ENCODE measurements at regions not wholly inside any gene's neighbourhood (a gene's known extent, or its start where the extent isn't known, plus 50 kb on each side); places are given as distances from the start of the nearest gene placed in this dataset.

DNA sequence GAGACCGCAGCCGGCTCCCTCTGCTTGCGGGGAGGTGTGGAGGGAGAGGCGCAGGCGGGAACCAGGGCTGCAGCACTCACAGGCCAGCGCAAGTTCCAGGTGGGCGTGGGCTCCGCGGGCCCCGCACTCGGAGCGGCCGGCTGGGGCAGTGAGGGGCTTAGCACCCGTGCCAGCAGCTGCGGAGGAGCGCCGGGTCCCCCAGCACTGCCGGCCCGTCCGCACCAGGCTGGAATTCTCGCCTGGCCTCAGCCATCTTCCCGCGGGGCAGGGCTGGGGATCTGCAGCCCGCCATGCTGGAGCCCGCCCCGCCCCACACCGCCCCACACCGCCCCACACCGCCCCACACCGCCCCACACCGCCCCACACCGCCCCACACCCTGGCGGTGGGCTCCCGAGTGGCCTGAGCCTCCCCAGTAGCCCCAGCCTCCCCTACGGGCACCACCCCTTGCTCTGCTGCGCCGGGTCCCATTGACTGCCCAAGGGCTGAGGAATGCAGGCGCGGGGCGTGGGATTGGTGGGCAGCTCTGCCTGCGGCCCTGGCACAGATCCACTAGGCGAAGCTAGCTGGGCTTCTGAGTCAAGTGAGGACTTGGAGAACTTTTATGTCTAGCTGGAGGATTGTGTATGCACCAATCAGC, 123.9 kb upstream of the MGAT5 start:
- no peak for DNase-seq

DNA sequence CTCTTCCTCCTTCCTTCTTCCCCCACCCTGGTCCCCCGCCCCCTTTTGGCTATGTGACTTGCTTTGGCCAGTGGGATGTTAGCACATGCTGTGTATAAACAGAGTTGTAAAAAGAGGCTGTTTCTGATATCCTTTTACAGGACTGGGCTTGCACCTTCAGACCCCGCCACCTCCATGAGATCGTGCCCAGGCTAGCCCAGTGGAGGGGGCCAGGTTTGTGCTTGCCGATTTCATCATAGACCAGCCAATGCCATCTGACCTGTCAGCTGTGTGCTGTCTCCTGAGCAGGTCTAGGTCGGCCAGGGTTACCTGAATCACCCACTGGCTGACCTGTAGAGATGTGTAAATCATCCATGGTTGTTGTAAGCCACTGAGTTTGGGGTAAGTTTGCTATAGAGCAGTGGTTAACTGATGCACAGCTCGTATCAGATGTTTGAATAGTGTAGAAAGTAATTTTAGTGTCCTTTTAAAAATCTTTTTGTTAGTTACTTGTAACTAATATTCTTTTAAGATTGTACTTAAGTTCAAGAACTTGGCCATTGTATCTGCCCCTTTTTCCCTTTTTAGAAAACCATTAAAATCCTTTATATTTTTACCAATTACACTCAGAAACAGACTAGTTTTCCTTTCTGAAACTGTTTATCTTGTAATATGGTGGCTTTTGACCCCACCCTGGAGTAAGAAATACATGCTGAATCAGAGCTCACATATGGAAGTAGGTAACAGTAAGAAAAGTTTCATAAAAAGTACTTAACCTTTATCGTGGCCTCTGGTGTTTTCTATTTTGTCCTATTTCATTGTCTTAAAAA, 122.0 kb upstream of the MGAT5 start:
- DNase-seq: no peak

GRCh38 chr2:134132490-134132857, 121.4 kb upstream of the MGAT5 start:
- no peak for DNase-seq

DNA sequence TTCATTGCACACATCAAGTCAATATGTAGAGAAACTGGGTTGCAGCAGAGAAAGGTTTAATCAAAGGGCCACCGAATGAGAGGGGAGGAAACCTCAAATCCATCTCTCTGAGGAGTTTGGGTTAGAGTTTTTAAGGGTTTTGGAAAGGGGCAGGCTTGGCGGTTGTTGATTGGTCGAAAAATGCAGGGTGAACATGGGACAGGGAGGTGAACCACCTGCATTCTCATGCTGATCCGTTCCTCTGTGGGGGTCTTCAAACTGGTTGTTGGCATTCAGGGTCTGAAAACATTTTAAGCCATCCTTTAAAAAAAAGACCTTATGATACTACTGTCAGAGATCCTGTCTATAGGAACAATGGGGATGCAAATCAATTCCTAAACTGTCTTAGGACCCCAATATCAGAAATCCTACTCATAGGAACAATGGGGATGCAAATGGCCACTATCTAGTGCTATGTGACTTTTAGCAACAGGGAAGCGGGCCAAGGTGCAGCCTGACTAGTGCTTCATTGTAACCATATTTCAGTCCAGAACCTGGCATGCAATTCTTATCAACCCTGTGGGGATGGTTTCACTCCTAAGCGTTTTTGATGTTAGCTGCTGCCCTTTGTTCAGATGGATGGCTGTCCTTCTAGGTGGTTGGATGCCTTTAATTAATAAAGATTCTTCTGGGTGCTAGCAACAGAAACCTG, 120.1 kb upstream of the MGAT5 start:
- no peak for DNase-seq

GRCh38 chr2:134134313-134134706, 119.6 kb upstream of the MGAT5 start:
- DNase-seq: no peak

DNA sequence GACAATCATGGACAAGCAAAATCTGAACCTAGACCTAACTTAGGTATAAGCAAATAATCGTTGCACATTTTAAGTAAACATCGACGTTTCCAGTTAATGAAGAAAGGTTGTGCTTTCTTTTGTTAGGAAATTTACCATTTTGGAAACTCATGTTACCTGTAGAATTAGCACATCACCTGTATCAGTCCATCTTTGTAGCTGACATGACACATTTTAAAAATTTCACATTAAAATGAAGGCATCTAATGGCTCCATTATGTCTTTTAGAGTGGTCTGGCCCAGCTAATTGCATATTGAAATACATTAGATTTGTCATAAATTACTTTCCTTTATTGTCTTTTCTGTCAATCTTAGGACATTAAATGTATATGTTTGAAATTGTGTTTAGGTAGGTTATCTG, 119.0 kb upstream of the MGAT5 start:
- DNase-seq: no peak

GRCh38 chr2:134135793-134136192, 118.1 kb upstream of the MGAT5 start:
- no peak for DNase-seq

DNA sequence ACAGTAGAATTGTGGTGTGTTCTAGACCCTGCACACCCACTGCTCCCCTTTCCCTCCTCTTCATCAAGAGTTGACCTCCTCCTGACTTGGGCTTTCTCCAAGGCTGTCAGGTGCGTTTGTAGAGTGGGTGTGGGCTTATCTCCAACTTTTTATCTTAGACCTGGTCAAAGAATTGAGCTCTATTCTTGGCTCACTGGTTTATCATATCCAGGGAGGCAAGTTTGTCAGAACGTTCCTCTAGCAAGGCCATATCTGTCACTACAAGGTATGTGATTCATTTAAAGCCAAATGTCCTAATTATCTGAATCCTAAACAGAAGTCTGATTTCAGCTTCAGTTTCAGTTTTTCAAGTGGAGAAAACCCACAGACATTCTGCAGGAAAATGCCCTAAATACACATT, 117.1 kb upstream of the MGAT5 start:
- DNase-seq: no peak

GRCh38 chr2:134137182-134137611, 116.7 kb upstream of the MGAT5 start:
- DNase-seq: no peak

DNA sequence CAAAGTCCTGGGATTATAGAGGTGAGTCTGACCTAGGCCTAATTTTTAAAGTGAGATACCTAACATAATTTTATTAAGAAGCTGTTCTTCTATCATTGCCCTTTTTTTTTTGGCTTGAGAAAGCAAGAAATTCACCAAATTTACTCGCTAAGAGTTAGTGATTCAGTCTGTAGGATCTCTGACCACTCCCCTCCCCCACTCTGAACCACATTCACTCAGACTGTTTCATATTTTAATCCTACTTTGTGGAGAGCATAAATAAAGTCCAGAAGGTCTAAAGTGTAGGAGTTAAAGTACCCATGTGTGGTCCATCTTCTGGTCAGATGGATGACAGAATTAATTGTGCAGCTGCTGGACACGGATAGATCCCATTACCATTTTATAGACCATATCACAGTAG, 115.8 kb upstream of the MGAT5 start:
- no peak for DNase-seq

GRCh38 chr2:134139611-134140010, 114.3 kb upstream of the MGAT5 start:
- DNase-seq: no peak

DNA sequence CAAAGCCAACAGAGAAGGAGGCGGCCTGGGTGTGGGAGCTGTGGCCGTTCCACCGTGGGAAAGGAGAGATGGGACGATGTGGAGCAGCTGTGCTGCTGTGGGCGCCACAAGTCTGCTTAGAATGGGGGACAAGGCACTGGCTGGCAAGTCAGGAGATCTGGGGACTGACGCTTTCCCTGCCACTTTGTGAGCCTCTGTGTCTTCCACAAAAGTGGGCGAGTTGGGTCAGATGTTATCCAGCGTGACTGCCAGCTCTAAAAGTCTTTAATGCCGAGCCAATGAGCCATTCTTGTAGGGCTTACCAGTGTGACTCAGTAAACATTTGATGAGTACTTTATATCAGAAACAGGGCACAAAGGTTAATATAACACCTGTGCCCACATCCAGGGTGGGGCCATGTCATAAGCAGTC, 113.6 kb upstream of the MGAT5 start:
- DNase-seq: no peak

DNA sequence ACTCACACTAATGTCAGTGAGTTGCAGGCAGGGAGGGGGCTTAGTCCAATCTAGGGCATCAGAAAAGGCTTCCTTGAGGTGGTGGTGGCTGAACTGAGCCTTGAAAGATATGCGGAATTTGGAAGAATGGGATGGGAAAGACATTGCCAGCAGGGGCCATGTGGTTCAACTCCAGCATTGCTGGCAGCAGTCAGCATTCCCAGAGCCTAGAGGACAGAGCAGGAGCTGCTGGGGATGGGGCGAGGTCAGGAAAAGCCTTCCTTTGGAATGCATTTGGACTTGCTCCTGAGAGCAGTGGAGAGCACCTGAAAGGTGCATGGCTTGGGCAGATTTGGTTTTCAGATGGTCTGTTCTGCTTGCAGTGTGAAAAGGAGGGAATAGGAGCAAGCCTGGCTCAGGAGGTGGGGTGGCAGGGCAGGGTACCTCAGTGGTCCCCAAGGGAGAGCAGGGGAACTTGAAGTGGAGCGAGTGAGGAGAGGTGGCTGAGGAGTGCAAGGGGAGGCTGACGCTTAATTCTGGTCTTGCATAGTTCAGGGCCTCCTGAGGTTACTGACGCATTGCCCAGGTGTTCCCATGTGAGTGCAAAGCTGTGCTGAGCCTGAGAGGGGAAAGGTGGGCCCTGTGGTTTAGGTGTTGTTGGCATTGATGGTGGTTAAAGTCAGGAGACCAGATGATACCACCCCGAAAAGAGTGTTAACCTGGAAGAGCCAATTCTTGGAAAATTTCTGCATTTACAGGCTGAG, 112.1 kb upstream of the MGAT5 start:
- no peak for DNase-seq

DNA sequence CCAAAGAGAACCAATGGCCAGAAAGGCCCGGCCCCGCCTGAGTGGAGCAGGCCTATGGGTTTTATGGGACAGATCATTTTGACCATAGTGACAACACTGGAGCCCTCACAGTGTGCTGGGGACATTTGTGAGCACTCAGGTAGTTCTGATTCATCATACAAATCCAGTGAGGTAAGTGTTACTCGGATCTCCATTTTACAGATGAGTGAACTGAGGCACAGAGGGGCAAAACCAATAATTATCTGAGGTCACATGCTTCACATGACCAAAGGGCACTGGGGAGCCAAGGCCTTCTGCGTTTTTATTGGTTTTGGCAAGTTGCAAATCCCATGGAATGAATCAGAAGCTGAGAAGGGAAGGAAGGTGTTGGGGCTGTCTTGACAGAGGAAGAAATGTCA, 111.5 kb upstream of the MGAT5 start:
- no peak for DNase-seq

GRCh38 chr2:134142903-134143302, 111.0 kb upstream of the MGAT5 start:
- DNase-seq: no peak

- DNase-seq: no peak
Observed at GRCh38 chr2:134143568-134143967, 110.3 kb upstream of the MGAT5 start.

- DNase-seq: no peak
Observed at GRCh38 chr2:134144081-134144596, 109.7 kb upstream of the MGAT5 start.

GRCh38 chr2:134144651-134145050, 109.2 kb upstream of the MGAT5 start:
- DNase-seq: no peak

DNA sequence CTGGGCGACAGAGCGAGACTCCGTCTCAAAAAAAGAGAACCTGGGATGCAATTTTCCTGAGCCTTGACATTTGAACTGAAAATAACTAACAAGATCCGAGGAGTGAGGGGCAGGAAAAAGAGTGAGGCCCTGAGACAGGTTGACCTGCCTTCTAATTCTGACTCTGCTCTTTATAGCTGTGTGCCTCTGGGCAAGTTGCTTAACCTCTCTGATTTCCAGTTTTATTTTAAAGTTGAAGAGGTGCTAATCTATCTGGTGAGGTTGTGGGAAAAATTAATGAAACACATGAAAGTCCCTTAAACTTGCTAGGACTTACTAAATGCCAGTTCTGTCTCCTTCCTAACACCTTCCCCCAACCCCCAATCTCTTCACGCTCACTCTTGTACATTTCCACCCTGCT, 108.4 kb upstream of the MGAT5 start:
- no peak for DNase-seq

DNA sequence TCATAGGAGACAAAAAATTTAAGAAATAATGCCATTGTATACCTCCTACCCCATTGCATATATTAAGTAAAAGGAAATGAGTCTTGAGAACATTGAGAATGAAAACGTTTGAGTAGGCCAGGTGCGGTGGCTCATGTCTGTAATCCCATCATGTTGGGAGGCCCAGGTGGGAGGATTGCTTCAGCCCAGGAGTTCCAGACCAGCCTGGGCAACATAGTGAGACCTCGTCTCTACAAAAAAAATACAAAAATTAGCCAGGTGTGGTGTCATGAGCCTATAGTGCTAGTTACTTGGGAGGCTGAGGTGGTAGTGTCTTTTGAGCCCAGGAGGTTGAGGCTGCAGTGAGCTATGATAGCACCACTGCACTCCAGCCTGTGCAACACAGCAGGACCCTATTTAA, 107.7 kb upstream of the MGAT5 start:
- no peak for DNase-seq

DNA sequence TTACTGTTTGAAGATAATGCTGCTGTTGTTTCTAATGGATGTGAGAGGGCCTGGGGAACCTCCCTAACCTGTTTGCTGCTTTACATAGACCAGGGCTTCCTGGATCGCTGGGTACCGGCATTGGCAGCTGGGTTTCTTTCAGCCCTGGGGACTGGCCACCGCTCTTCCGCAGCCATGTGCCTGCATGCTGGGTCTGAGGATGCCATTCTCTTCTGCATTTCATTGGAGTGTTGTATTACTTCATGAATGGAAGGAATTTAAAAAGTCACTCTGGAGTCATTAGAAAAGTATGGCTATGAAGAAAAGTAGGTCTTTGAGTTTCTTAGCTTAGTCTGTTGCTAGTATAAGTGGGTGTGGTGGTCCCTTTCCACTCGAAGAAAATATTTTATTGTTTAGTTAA, 107.3 kb upstream of the MGAT5 start:
- DNase-seq: no peak

DNA sequence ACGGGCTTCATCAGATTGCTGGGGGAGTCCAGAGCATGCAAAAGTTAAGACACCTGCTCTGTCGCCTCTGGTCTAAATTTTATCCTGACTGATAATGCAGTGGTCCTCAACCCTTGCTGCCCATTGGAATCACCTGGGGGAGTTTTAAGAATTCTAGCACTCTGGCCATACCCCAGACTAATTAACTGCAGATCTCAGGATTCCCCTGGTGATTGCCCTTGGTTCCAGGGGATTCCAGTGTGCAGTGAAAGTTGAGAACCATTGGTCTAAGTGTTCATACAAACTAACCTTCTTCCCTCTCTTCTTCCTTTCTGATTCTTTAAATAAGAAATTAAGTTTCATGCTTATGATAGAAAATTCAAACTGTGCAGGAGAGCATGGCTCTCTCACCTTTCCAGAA, 105.7 kb upstream of the MGAT5 start:
- no peak for DNase-seq

DNA sequence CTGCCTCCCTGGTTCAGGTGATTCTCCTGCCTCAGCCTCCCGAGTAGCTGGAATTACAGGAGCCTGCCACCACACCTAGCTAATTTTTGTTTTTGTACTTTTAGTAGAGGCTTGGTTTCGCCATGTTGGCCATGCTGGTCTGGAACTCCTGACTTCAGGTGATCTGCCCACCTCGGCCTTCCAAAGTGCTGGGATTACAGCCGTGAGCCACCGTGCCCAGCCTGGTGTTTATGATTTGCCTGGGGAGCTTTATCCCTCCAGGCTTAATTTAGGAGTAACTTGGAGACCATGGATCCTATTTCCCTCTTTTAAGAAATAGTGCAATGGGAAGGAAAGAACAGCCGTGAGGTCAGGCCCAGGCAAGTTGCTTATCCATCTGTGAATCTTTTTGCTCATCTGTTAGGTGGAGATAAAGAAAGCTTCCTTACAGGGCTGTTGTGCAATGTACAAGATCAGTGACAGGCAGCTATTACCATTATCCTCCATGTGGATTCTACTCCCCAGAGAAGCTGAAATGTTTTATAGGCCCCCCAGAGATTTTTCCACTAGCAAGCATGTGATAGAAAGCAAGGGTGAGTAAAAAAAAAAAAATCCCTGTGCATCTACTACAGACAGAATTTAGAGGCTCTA, 104.9 kb upstream of the MGAT5 start:
- DNase-seq: no peak

Data from activated T-cell treated with anti-CD3 and anti-CD28 coated beads, Interleukin-2, amount 50 U/mL, for 48 hours (primary cell).